Endodermal cell (in vitro differentiated cells): ENCODE measurements at regions not wholly inside any gene's neighbourhood (a gene's known extent, or its start where the extent isn't known, plus 50 kb on each side); places are given as distances from the start of the nearest gene placed in this dataset.

ENCODE experiments used
- DNase-seq: peaks from one replicate; pipeline ENCODE4 v3.0.0-alpha.2; 2017
- H3K27ac ChIP-seq: 2 replicates; pipeline ENCODE4 v1.5.1; 2013; ENCODE audit warnings: mild to moderate bottlenecking, low read depth, low read length, moderate library complexity
- H3K27me3 ChIP-seq: 2 replicates; pipeline ENCODE4 v1.6.1; 2013; ENCODE audit warnings: mild to moderate bottlenecking, low read length, moderate library complexity; ENCODE audit not compliant: insufficient read depth, control insufficient read depth, poor library complexity, severe bottlenecking
- H3K36me3 ChIP-seq: 2 replicates; pipeline ENCODE4 v1.7.0; 2013; ENCODE audit warnings: mild to moderate bottlenecking, low read length, moderate library complexity; ENCODE audit not compliant: control insufficient read depth, insufficient read depth
- H3K4me1 ChIP-seq: one replicate; pipeline ENCODE4 v1.7.0; 2013; ENCODE audit warnings: low read length; ENCODE audit not compliant: control insufficient read depth, insufficient read depth
- H3K4me3 ChIP-seq: 2 replicates; pipeline ENCODE4 v1.5.1; 2013; ENCODE audit warnings: mild to moderate bottlenecking, low read length, moderate library complexity
- H3K9ac ChIP-seq: 2 replicates; pipeline ENCODE4 v1.6.1; 2013; ENCODE audit warnings: mild to moderate bottlenecking, low read length, moderate library complexity; ENCODE audit not compliant: poor library complexity, severe bottlenecking; ENCODE audit errors: extremely low read depth
- H3K9me3 ChIP-seq: 2 replicates; pipeline ENCODE4 v1.6.1; 2013; ENCODE audit warnings: mild to moderate bottlenecking, low read length, moderate library complexity; ENCODE audit not compliant: control insufficient read depth
- H3K27ac Mint-ChIP-seq: 2 replicates; pipeline ENCODE4 v1.8.0; 2020; ENCODE audit warnings: mixed read lengths
- H3K27me3 Mint-ChIP-seq: 2 replicates; pipeline ENCODE4 v1.8.0; 2021; ENCODE audit warnings: mild to moderate bottlenecking, mixed read lengths; ENCODE audit not compliant: insufficient read depth
- H3K36me3 Mint-ChIP-seq: 2 replicates; pipeline ENCODE4 v1.8.0; 2020; ENCODE audit warnings: low read depth, mixed read lengths
- H3K4me1 Mint-ChIP-seq: 2 replicates; pipeline ENCODE4 v1.8.0; 2020; ENCODE audit warnings: mixed read lengths
- H3K4me3 Mint-ChIP-seq: 2 replicates; pipeline ENCODE4 v1.8.0; 2020; ENCODE audit warnings: mild to moderate bottlenecking, moderate library complexity, mixed read lengths
- H3K9me3 Mint-ChIP-seq: 2 replicates; pipeline ENCODE4 v1.8.0; 2020; ENCODE audit warnings: mild to moderate bottlenecking, mixed read lengths
- CTCF ChIP-seq: fragments of 200-600 bp; sonication (generic); conservative IDR thresholded peaks from 2 replicates; pipeline ENCODE4 v1.5.0; 2021; ENCODE audit warnings: antibody characterized with exemption, mild to moderate bottlenecking
- WGBS, 2 experiments: methylation state at CpG; one replicate each; pipeline versions ENCODE4 v1.1.5 to v1.1.7; 2013; ENCODE audit warnings: missing lambda C conversion rate in 2 of 2, mixed read lengths in 1 of 2; ENCODE audit not compliant: insufficient coverage in 1 of 2, insufficient read length in 1 of 2; 5-methylcytosine and 5-hydroxymethylcytosine counted together

- Mint-ChIP-seq H3K27me3 (no peaks in the 10 kb centered on the region), H3K36me3 (no peaks in the 10 kb centered on the region), H3K4me1 (peaks cover 26% of the 10 kb centered on the region), H3K4me3 (no peak overlapping the region), H3K9me3 (no peaks in the 10 kb centered on the region), H3K27ac (no peak overlapping the region)
- 71% methylated on average over 3 of the region's 7 CpGs; no CpG with 5 or more reads in 1 of the 2 experiments for WGBS, 2 experiments
- no peak for DNase-seq
- Histone ChIP-seq H3K9ac (no peak overlapping the region), H3K9me3 (no peaks in the 10 kb centered on the region), H3K27ac (no peak overlapping the region), H3K36me3 (no peaks in the 10 kb centered on the region), H3K4me3 (no peak overlapping the region), H3K27me3 (no peaks in the 10 kb centered on the region), H3K4me1 (peaks cover 10% of the 10 kb centered on the region)
- no peak for TF ChIP-seq CTCF
Observed at GRCh38 chr19:28498404-28498976, 714.5 kb downstream of the UQCRFS1 start.

- peaks cover 7% of the 10 kb centered on the region for H3K4me1 ChIP-seq
- no peaks in the 10 kb centered on the region for H3K9me3 ChIP-seq
- Mint-ChIP-seq H3K4me1 (peaks cover 20% of the 10 kb centered on the region), H3K4me3 (no peak overlapping the region), H3K9me3 (no peaks in the 10 kb centered on the region), H3K27me3 (no peaks in the 10 kb centered on the region), H3K27ac (no peak overlapping the region), H3K36me3 (no peaks in the 10 kb centered on the region)
- no peaks in the 10 kb centered on the region for H3K36me3 ChIP-seq
- TF ChIP-seq CTCF: no peak
- 94 to 97% methylated on average over 4 of the region's 4 CpGs for WGBS, 2 experiments
- DNase-seq: no peak
- H3K9ac ChIP-seq: no peak overlapping the region
- H3K4me3 ChIP-seq: no peak overlapping the region
- H3K27ac ChIP-seq: no peak overlapping the region
- no peaks in the 10 kb centered on the region for H3K27me3 ChIP-seq
Observed at GRCh38 chr19:28497887-28498286, 715.1 kb downstream of the UQCRFS1 start.

GRCh38 chr19:28497137-28497536, 715.8 kb downstream of the UQCRFS1 start:
- H3K27ac Mint-ChIP-seq: no peak overlapping the region
- no peaks in the 10 kb centered on the region for H3K36me3 Mint-ChIP-seq
- H3K36me3 ChIP-seq: no peaks in the 10 kb centered on the region
- DNase-seq: no peak
- H3K27me3 Mint-ChIP-seq: no peaks in the 10 kb centered on the region
- H3K4me1 ChIP-seq: peaks cover 6% of the 10 kb centered on the region
- TF ChIP-seq CTCF: no peak
- 95% methylated on average over 4 to 5 of the region's 5 CpGs for WGBS, 2 experiments
- H3K9me3 Mint-ChIP-seq: no peaks in the 10 kb centered on the region
- no peaks in the 10 kb centered on the region for H3K9me3 ChIP-seq
- H3K4me1 Mint-ChIP-seq: peaks cover 15% of the 10 kb centered on the region
- no peak overlapping the region for H3K4me3 ChIP-seq
- H3K27me3 ChIP-seq: no peaks in the 10 kb centered on the region
- no peak overlapping the region for H3K4me3 Mint-ChIP-seq
- H3K9ac ChIP-seq: no peak overlapping the region
- no peak overlapping the region for H3K27ac ChIP-seq
